Mesenchymal stem cell (in vitro differentiated cells and primary cell): ENCODE measurements at regions not wholly inside any gene's neighbourhood (a gene's known extent, or its start where the extent isn't known, plus 50 kb on each side); places are given as distances from the start of the nearest gene placed in this dataset.
"Not testable (repeated sequence)": the region's sequence is repeated elsewhere in the genome, so short reads cannot be mapped to it uniquely, and the experiment has no call there.

Source experiments
- DNase-seq: peaks from one replicate; pipeline ENCODE4 v3.0.0-alpha.2; 2013
- H2AFZ ChIP-seq: one replicate; pipeline ENCODE4 v1.6.1; 2013; ENCODE audit warnings: low read depth, mild to moderate bottlenecking, control low read depth, inconsistent platforms, low read length, moderate library complexity
- H2AK5ac ChIP-seq: 2 replicates; pipeline ENCODE4 v1.6.1; 2013; ENCODE audit warnings: low read length, moderate library complexity, mild to moderate bottlenecking, inconsistent platforms; ENCODE audit not compliant: severe bottlenecking
- H2BK120ac ChIP-seq: one replicate; pipeline ENCODE4 v1.6.1; 2013; ENCODE audit warnings: low read depth, mild to moderate bottlenecking, inconsistent platforms, low read length, moderate library complexity
- H2BK12ac ChIP-seq, 2 experiments: one replicate each; pipeline ENCODE4 v1.6.1; 2013; ENCODE audit warnings: inconsistent platforms in 2 of 2, low read length in 2 of 2, mild to moderate bottlenecking in 2 of 2, moderate library complexity in 2 of 2, control low read depth in 1 of 2
- H2BK15ac ChIP-seq: one replicate; pipeline ENCODE4 v1.6.1; 2013; ENCODE audit warnings: mild to moderate bottlenecking, low read depth, inconsistent platforms; ENCODE audit not compliant: poor library complexity, severe bottlenecking
- H2BK5ac ChIP-seq: 2 replicates; pipeline ENCODE4 v1.6.1; 2013; ENCODE audit warnings: low read depth, mild to moderate bottlenecking, low read length, control low read depth, inconsistent platforms; ENCODE audit not compliant: poor library complexity, severe bottlenecking
- H3K14ac ChIP-seq, 2 experiments: one replicate each; pipeline ENCODE4 v1.6.1; 2013; ENCODE audit warnings: inconsistent platforms in 2 of 2, low read length in 2 of 2, control low read depth in 1 of 2, mild to moderate bottlenecking in 1 of 2, moderate library complexity in 1 of 2
- H3K18ac ChIP-seq, 2 experiments: one replicate each; pipeline ENCODE4 v1.6.1; 2013; ENCODE audit warnings: inconsistent platforms in 2 of 2, low read length in 2 of 2, control low read depth in 1 of 2, low read depth in 1 of 2, mild to moderate bottlenecking in 1 of 2
- H3K23ac ChIP-seq, 2 experiments: one replicate each; pipeline ENCODE4 v1.6.1; 2013; ENCODE audit warnings: inconsistent platforms in 2 of 2, low read length in 2 of 2, mild to moderate bottlenecking in 2 of 2, moderate library complexity in 2 of 2, control low read depth in 1 of 2
- H3K27ac ChIP-seq: 2 replicates; pipeline ENCODE4 v1.5.1; 2013; ENCODE audit warnings: mild to moderate bottlenecking, moderate library complexity, low read length, control low read depth, inconsistent platforms; ENCODE audit not compliant: poor library complexity, severe bottlenecking
- H3K27me3 ChIP-seq, 2 experiments: 2 replicates each; pipeline versions ENCODE4 v1.6.1 to v1.7.0; 2013; ENCODE audit warnings: low read length in 2 of 2, mild to moderate bottlenecking in 2 of 2, moderate library complexity in 2 of 2, control low read depth in 1 of 2, inconsistent platforms in 1 of 2; ENCODE audit not compliant: control insufficient read depth in 1 of 2, insufficient read depth in 1 of 2
- H3K36me3 ChIP-seq, 2 experiments: 2 replicates each; pipeline versions ENCODE4 v1.6.1 to v1.7.0; 2013; ENCODE audit warnings: low read length in 2 of 2, control low read depth in 1 of 2, inconsistent platforms in 1 of 2, low read depth in 1 of 2, mild to moderate bottlenecking in 1 of 2; ENCODE audit not compliant: insufficient read depth in 2 of 2, control insufficient read depth in 1 of 2
- H3K4ac ChIP-seq, 2 experiments: one replicate each; pipeline ENCODE4 v1.6.1; 2013; ENCODE audit warnings: inconsistent platforms in 2 of 2, low read length in 2 of 2, mild to moderate bottlenecking in 2 of 2, moderate library complexity in 2 of 2, control low read depth in 1 of 2, low read depth in 1 of 2
- H3K4me1 ChIP-seq: 2 replicates; pipeline ENCODE4 v1.6.1; 2013; ENCODE audit warnings: low read depth, low read length, control low read depth; ENCODE audit not compliant: control insufficient read depth, insufficient read depth
- H3K4me2 ChIP-seq: 2 replicates; pipeline ENCODE4 v1.6.1; 2013; ENCODE audit warnings: low read length, mild to moderate bottlenecking, inconsistent platforms; ENCODE audit not compliant: poor library complexity, severe bottlenecking
- H3K4me3 ChIP-seq, 2 experiments: 2 replicates each; pipeline versions ENCODE4 v1.5.1 to v1.7.0; 2013; ENCODE audit warnings: low read length in 2 of 2, mild to moderate bottlenecking in 2 of 2, control low read depth in 1 of 2, low read depth in 1 of 2; ENCODE audit not compliant: insufficient read depth in 1 of 2
- H3K79me1 ChIP-seq: replicated peaks from 2 replicates; pipeline ENCODE4 v1.6.1; 2013; ENCODE audit warnings: mild to moderate bottlenecking, control low read depth, low read length, inconsistent platforms; ENCODE audit not compliant: poor library complexity, severe bottlenecking
- H3K9ac ChIP-seq: 2 replicates; pipeline ENCODE4 v1.7.0; 2013; ENCODE audit warnings: mild to moderate bottlenecking, low read length, moderate library complexity
- H3K9me3 ChIP-seq: 2 replicates; pipeline ENCODE4 v1.7.0; 2013; ENCODE audit warnings: mild to moderate bottlenecking, low read length; ENCODE audit not compliant: control insufficient read depth
- H4K8ac ChIP-seq: one replicate; pipeline ENCODE4 v1.6.1; 2013; ENCODE audit warnings: inconsistent platforms, mild to moderate bottlenecking, low read length, moderate library complexity
- H4K91ac ChIP-seq: one replicate; pipeline ENCODE4 v1.6.1; 2013; ENCODE audit warnings: mild to moderate bottlenecking, low read length, inconsistent platforms
- WGBS: methylation state at CpG from one replicate; pipeline ENCODE4 v1.1.7; 2013; ENCODE audit warnings: mixed read lengths; 5-methylcytosine and 5-hydroxymethylcytosine counted together

DNA sequence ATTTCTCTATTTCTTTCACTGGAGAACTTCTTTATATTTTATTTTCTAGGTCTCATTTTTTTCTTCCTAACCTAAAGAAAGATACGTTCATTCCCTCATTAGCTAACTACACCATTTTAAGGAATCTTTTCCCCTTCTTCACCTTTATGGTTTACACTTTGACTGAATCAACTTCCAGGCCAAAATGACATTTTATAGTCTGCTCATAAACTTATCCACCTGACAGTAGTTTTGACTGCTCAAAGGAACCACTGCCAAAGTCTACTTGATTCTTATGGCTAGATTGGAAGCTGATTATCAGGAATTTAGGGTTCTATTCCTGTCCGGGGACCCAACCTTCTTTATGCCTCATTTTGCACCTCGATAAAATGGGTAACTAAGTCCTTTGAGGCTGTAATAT is 73.0 kb upstream of the FOXP2 start:
- Histone ChIP-seq H2BK12ac (no peak overlapping the region), H3K4me2 (no peak overlapping the region)

DNA sequence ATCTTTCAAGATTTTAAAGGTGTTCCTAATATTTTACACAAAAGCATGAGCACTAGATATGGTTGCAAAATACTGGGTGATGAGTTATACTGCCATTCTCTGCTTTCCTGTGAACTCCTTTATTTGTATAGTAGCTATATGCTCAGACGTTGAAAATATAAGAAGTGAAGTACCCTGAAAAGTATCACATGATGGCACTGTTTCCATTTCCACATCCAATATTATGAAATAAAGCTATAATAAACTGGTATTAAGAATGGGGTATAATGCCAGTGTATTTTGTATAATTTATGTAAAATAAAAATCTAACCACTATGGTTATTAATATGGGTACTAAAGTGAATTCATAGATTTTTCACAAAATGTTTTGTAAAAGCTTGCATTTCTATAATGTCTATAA is 79.6 kb upstream of the FOXP2 start:
- H3K9ac ChIP-seq, result no peak overlapping the region
- H2AFZ ChIP-seq, result no peak overlapping the region
- no peak overlapping the region for H4K91ac ChIP-seq
- H3K79me1 ChIP-seq, result no peaks in the 10 kb centered on the region
- no peaks in the 10 kb centered on the region for H3K36me3 ChIP-seq
- no peak overlapping the region for H2BK120ac ChIP-seq
- no peak overlapping the region for H3K23ac ChIP-seq
- H4K8ac ChIP-seq, result no peak overlapping the region
- H3K4ac ChIP-seq, result no peak overlapping the region
- no peak overlapping the region for H3K4me3 ChIP-seq
- H3K9me3 ChIP-seq, result no peaks in the 10 kb centered on the region
- no peaks in the 10 kb centered on the region for H3K27me3 ChIP-seq
- H3K4me2 ChIP-seq, result no peak overlapping the region
- no CpG with 5 or more reads among the region's 1 CpG for WGBS
- no peak overlapping the region for H3K27ac ChIP-seq
- H3K18ac ChIP-seq, result no peak overlapping the region
- no peaks in the 10 kb centered on the region for H3K4me1 ChIP-seq
- no peak overlapping the region for H2BK5ac ChIP-seq
- no peak overlapping the region for H2BK15ac ChIP-seq
- H3K14ac ChIP-seq, result no peak overlapping the region
- H2AK5ac ChIP-seq, result no peak overlapping the region
- no peak overlapping the region for H2BK12ac ChIP-seq
- no peak for DNase-seq

More for the DNA sequence above, 73.0 kb upstream of the FOXP2 start:
- Histone ChIP-seq H2BK15ac (no peak overlapping the region), H3K4ac (no peak overlapping the region), H3K79me1 (no peaks in the 10 kb centered on the region), H4K91ac (no peak overlapping the region), H2AFZ (no peak overlapping the region), H2BK120ac (no peak overlapping the region), H3K27ac (no peak overlapping the region), H3K18ac (no peak overlapping the region), H3K4me3 (no peak overlapping the region), H3K36me3 (no peaks in the 10 kb centered on the region), H3K23ac (no peak overlapping the region), H3K27me3 (no peaks in the 10 kb centered on the region), H2AK5ac (no peak overlapping the region), H3K14ac (no peak overlapping the region), H2BK5ac (no peak overlapping the region), H3K9me3 (no peaks in the 10 kb centered on the region), H4K8ac (no peak overlapping the region), H3K4me1 (no peaks in the 10 kb centered on the region), H3K9ac (no peak overlapping the region)
- DNase-seq, result no peak
- 64% methylated on average over 3 of the region's 3 CpGs for WGBS

DNA sequence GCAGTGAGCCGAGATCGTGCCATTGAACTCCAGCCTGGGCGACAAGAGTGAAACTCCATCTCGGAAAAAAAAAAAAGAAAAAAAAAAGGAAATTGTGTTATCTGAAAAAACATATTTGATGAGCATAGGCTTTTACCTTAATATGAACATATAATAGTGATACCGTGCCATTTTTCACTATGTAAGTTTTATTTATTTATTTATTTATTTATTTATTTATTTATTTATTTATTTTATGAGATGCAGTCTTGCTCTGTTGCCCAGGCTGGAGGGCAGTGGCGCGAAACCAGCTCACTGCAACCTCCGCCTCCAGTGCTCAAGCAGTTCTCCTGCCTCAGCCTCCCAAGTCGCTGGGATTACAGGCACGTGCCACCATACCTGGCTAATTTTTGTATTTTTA is 85.2 kb upstream of the FOXP2 start:
- not testable (repeated sequence) for H3K27me3 ChIP-seq, H4K8ac ChIP-seq, H4K91ac ChIP-seq, H2BK5ac ChIP-seq, H3K23ac ChIP-seq, H2BK120ac ChIP-seq, H3K27ac ChIP-seq, H3K4me3 ChIP-seq, H3K14ac ChIP-seq, H2AK5ac ChIP-seq, H3K9me3 ChIP-seq, H2BK15ac ChIP-seq, H3K4me2 ChIP-seq, H3K4me1 ChIP-seq, H2BK12ac ChIP-seq, DNase-seq, H3K9ac ChIP-seq, H3K18ac ChIP-seq, H3K36me3 ChIP-seq, H3K4ac ChIP-seq, H2AFZ ChIP-seq, H3K79me1 ChIP-seq
- 99% methylated on average over 6 of the region's 10 CpGs for WGBS

DNA sequence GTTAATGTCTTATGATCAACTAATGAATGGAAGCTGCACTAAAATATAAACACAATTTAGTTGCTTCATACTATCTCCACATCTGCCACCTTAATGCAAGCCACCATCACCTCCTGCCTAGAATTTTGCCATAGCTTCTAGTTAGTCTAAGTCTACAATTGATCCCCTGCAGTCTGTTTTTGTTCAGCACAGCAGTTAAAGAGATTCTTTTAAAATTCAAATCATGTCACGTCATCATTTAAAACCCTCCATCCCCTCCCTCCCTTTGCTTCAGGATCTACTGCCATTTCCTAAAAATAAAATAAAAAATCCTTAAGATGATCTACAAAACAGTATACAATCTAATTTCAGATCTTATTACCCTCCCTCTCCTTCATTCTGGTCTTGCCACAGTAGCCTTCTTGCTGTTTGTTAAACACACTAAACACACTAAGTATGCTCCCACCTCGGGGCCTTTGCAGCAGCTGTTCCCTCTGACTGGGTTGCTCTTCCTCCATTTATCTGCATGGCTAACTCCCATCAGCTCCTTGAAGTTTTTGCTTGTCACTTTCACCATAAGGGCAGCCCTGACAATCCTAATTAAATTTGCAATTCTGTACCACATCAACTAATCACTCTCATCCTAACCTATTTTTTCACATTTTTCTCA is 97.0 kb upstream of the FOXP2 start:
- Histone ChIP-seq H4K91ac (no peak overlapping the region), H3K18ac (no peak overlapping the region), H3K9me3 (no peaks in the 10 kb centered on the region), H2AK5ac (no peak overlapping the region), H3K79me1 (no peaks in the 10 kb centered on the region), H2BK120ac (no peak overlapping the region), H3K4me3 (no peak overlapping the region), H3K23ac (no peak overlapping the region), H3K4me1 (no peaks in the 10 kb centered on the region), H3K9ac (no peak overlapping the region), H3K36me3 (peaks cover 0 to 3% of the 10 kb centered on the region in 2 experiments), H2AFZ (no peak overlapping the region), H2BK5ac (no peak overlapping the region), H4K8ac (no peak overlapping the region), H3K4me2 (no peak overlapping the region), H3K4ac (no peak overlapping the region), H3K27me3 (no peaks in the 10 kb centered on the region), H3K14ac (no peak overlapping the region), H2BK12ac (no peak overlapping the region), H3K27ac (no peak overlapping the region), H2BK15ac (no peak overlapping the region)
- DNase-seq, result no peak
- 34% methylated on average over 2 of the region's 2 CpGs for WGBS
